A673 (cell line): ENCODE measurements at regions not wholly inside any gene's neighbourhood (a gene's known extent, or its start where the extent isn't known, plus 50 kb on each side); places are given as distances from the start of the nearest gene placed in this dataset.

ENCODE experiments used
- BruUV-seq: library from RNA; stranded (reverse); fragments of 400-500 nt; replicated peaks from 2 replicates; lab custom pipeline; 2021; lab: Mats Ljungman, UMichigan
- CTCF ChIA-PET: fragments of 300-600 bp; sonication (Branson Sonifier 250); formaldehyde crosslinking; loops from one replicate; lab custom pipeline; 2022; ENCODE audit warnings: antibody characterized with exemption; lab: Charles Lee
- POLR2A ChIA-PET: fragments of 300-600 bp; sonication (Branson Sonifier 250); formaldehyde crosslinking; loops from one replicate; lab custom pipeline; 2022; ENCODE audit warnings: antibody characterized with exemption; ENCODE audit not compliant: low non-redundant PET; lab: Charles Lee
- DNase-seq: peaks from one replicate; pipeline ENCODE4 v3.0.0-alpha.2; 2015; ENCODE audit warnings: low spot score
- H3K27ac ChIP-seq: fragments of 200-600 bp; sonication (generic); 2 replicates; pipeline ENCODE4 v1.5.1; 2016; ENCODE audit warnings: mixed run types, low read depth, mild to moderate bottlenecking, mixed read lengths, antibody characterized with exemption, low read length; ENCODE audit not compliant: poor library complexity, severe bottlenecking
- H3K27me3 ChIP-seq: fragments of 200-600 bp; sonication (generic); replicated peaks from 2 replicates; pipeline ENCODE4 v1.6.1; 2017; ENCODE audit warnings: mixed run types, low read depth, mild to moderate bottlenecking, mixed read lengths, antibody characterized with exemption, low read length; ENCODE audit not compliant: insufficient read depth, poor library complexity
- H3K36me3 ChIP-seq: fragments of 200-600 bp; sonication (generic); 2 replicates; pipeline ENCODE4 v1.6.1; 2016; ENCODE audit warnings: mixed run types, mild to moderate bottlenecking, mixed read lengths, antibody characterized with exemption, low read length; ENCODE audit not compliant: insufficient read depth, poor library complexity, severe bottlenecking
- H3K4me1 ChIP-seq: fragments of 200-600 bp; sonication (generic); 2 replicates; pipeline ENCODE4 v1.6.1; 2017; ENCODE audit warnings: mixed run types, mild to moderate bottlenecking, mixed read lengths, antibody characterized with exemption, low read length; ENCODE audit not compliant: insufficient read depth, poor library complexity, severe bottlenecking
- H3K4me3 ChIP-seq: fragments of 200-600 bp; sonication (generic); 2 replicates; pipeline ENCODE4 v1.5.1; 2016; ENCODE audit warnings: low read depth, mixed run types, mild to moderate bottlenecking, mixed read lengths, low read length; ENCODE audit not compliant: poor library complexity, severe bottlenecking
- H3K9me3 ChIP-seq: fragments of 200-600 bp; sonication (generic); 2 replicates; pipeline ENCODE4 v1.6.1; 2016; ENCODE audit warnings: mixed run types, low read depth, mild to moderate bottlenecking, mixed read lengths, antibody characterized with exemption, low read length; ENCODE audit not compliant: poor library complexity, severe bottlenecking
- CTCF ChIP-seq: fragments of 300-800, 200-600 bp; sonication (generic); conservative IDR thresholded peaks from 2 replicates; pipeline ENCODE4 v1.5.1; 2017; ENCODE audit warnings: low read depth, mild to moderate bottlenecking, antibody characterized with exemption, low read length, moderate library complexity, mixed read lengths
- EZH2 ChIP-seq: fragments of 200-600 bp; sonication (generic); IDR thresholded peaks from 2 replicates; pipeline ENCODE4 v1.6.1; 2017; ENCODE audit warnings: borderline replicate concordance, low read depth, mild to moderate bottlenecking, mixed read lengths, antibody characterized with exemption, low read length; ENCODE audit not compliant: poor library complexity, severe bottlenecking
- intact Hi-C: fragments of 100-400 bp; cut with micrococcal nuclease; formaldehyde crosslinking; loops from one replicate; pipeline ENCODE4 v1.10.0; 2022; ENCODE audit not compliant: unreplicated experiment

DNA sequence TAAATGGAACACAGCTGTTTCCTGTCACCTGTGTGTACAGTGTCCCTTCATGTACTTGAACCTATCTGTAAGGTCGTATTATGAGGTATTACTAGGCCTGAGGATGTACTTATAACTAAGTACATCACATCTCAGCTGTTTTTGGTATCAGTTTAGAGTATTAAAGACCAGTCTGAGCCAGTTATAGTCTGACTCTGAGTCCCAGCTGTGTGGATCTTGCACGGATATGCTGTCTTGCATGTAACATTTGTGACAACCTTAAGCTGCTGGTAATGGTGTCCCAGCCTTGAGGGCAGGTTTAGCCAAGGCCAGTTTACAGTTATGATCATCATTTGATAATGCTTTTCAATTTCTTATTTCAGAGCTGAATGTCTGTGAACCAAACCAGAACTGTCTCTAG, 496.3 kb downstream of the SLC4A3 start:
- intact Hi-C loops: no loop called here
- ChIA-PET CTCF (no interaction called here), POLR2A (no interaction called here)
- no peak overlapping the region for H3K4me3 ChIP-seq
- H3K9me3 ChIP-seq: no peaks in the 10 kb centered on the region
- TF ChIP-seq EZH2: no peak
- no peak for TF ChIP-seq CTCF
- DNase-seq: no peak
- H3K4me1 ChIP-seq: no peaks in the 10 kb centered on the region
- H3K27ac ChIP-seq: no peak overlapping the region
- H3K27me3 ChIP-seq: no peaks in the 10 kb centered on the region
- H3K36me3 ChIP-seq: no peaks in the 10 kb centered on the region
- BruUV-seq: no TSS peak

DNA sequence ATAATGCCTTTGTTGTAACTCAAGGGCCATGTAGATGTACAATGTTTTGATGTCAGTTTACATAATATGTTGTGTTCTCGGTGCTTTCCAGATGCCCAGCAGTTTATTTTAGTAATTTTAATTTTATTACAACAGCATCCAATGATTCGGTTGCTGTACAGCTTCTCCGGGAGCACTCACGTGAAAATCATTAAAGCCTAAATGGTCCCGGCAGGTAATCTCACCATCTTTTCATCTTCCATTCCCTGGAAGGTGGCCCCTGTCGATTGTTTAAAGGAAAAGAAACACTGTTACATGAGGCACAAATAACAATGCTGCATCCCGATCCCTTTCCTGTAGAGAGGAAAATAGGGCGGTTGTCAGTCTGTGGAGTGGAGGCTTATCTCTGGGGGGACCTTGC, 498.1 kb downstream of the SLC4A3 start:
- H3K9me3 ChIP-seq: peaks cover 2% of the 10 kb centered on the region
- ChIA-PET POLR2A (no interaction called here), CTCF (no interaction called here)
- no peak overlapping the region for H3K4me3 ChIP-seq
- H3K36me3 ChIP-seq: no peaks in the 10 kb centered on the region
- BruUV-seq: no TSS peak
- no peak for TF ChIP-seq CTCF
- no peak for TF ChIP-seq EZH2
- H3K27ac ChIP-seq: no peak overlapping the region
- H3K27me3 ChIP-seq: no peaks in the 10 kb centered on the region
- no peaks in the 10 kb centered on the region for H3K4me1 ChIP-seq
- DNase-seq: no peak
- intact Hi-C loops: no loop called here

DNA sequence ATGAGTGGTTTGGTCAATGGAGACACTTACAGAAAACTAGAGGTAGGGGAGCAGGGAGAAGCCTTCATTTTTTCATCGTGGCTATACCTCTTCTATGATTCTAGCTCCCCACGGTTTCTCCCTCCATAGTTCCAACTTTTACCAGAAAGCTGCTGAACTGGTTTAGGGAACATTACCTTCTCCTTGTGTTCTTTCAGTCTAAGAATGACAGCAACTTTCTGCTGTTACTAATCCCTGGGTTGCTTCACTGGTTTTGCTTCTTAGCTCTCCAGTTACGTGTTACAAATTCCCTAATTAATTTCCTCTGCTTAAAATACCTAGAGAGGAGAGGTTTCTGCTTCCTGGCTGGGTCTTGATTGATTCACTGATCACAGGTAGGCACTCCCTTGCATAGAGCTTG, 499.9 kb downstream of the SLC4A3 start:
- ChIA-PET CTCF (no interaction called here), POLR2A (no interaction called here)
- Histone ChIP-seq H3K36me3 (no peaks in the 10 kb centered on the region), H3K4me3 (no peak overlapping the region), H3K9me3 (peaks cover 8% of the 10 kb centered on the region), H3K27ac (no peak overlapping the region), H3K4me1 (no peaks in the 10 kb centered on the region), H3K27me3 (no peaks in the 10 kb centered on the region)
- no peak for DNase-seq
- intact Hi-C loops: no loop called here
- BruUV-seq: no TSS peak
- TF ChIP-seq EZH2: no peak
- no peak for TF ChIP-seq CTCF
